ENCODE measurements at regions not wholly inside any gene's neighbourhood (a gene's known extent, or its start where the extent isn't known, plus 50 kb on each side); places are given as distances from the start of the nearest gene placed in this dataset.

DNA sequence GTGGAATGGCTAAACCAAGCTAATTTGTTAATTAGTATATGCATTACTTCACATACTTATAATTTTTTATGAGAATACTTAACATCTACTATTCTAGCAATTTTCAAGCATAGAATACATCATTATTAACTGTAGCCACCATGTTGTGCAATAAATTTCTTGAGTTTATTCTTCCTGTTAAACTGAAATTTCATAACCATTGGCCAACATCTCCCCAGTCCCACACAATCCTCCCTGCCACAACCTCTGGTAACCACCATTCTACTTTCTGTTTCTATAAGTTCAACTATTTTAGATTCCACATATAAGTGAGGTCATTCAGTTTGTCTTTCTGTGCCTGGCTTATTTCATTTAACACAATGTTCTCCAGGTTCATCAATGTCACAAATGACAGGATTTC is 208.5 kb downstream of the PPP4R3C start:
- TF ChIP-seq, protein P1, sequence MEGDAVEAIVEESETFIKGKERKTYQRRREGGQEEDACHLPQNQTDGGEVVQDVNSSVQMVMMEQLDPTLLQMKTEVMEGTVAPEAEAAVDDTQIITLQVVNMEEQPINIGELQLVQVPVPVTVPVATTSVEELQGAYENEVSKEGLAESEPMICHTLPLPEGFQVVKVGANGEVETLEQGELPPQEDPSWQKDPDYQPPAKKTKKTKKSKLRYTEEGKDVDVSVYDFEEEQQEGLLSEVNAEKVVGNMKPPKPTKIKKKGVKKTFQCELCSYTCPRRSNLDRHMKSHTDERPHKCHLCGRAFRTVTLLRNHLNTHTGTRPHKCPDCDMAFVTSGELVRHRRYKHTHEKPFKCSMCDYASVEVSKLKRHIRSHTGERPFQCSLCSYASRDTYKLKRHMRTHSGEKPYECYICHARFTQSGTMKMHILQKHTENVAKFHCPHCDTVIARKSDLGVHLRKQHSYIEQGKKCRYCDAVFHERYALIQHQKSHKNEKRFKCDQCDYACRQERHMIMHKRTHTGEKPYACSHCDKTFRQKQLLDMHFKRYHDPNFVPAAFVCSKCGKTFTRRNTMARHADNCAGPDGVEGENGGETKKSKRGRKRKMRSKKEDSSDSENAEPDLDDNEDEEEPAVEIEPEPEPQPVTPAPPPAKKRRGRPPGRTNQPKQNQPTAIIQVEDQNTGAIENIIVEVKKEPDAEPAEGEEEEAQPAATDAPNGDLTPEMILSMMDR (IDR thresholded peaks at IDR 0.05; ENCODE audit: insufficient read depth, low read length, poor library complexity, severe bottlenecking), result no peak
- TF ChIP-seq EZH2phosphoT487 (conservative IDR thresholded peaks at IDR 0.05; ENCODE audit: low read length), result no peak

Data from SU-DHL-6 (cell line).